ENCODE measurements at regions not wholly inside any gene's neighbourhood (a gene's known extent, or its start where the extent isn't known, plus 50 kb on each side); places are given as distances from the start of the nearest gene placed in this dataset.

DNA sequence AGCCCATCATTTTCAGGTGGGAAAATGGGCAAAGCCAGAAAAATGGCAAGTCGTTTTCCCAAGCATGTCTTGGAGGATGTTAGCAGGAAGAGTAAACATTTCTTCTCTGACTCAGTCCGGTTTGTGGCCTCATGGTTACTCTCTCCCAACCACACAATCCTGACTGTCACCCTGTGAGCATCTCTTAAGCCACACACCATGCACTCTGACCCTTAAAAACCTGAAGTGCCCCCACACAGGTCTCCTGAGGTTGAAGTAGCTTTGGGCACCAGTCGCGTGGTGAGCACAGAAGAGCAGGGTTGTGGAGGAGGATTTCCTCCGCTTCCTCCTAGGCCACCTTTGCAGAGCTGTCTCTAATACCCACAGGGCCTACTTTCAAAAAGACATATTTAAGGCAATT is 387.3 kb upstream of the NPVF start:
- TF ChIP-seq, protein P1, sequence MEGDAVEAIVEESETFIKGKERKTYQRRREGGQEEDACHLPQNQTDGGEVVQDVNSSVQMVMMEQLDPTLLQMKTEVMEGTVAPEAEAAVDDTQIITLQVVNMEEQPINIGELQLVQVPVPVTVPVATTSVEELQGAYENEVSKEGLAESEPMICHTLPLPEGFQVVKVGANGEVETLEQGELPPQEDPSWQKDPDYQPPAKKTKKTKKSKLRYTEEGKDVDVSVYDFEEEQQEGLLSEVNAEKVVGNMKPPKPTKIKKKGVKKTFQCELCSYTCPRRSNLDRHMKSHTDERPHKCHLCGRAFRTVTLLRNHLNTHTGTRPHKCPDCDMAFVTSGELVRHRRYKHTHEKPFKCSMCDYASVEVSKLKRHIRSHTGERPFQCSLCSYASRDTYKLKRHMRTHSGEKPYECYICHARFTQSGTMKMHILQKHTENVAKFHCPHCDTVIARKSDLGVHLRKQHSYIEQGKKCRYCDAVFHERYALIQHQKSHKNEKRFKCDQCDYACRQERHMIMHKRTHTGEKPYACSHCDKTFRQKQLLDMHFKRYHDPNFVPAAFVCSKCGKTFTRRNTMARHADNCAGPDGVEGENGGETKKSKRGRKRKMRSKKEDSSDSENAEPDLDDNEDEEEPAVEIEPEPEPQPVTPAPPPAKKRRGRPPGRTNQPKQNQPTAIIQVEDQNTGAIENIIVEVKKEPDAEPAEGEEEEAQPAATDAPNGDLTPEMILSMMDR (conservative IDR thresholded peaks at IDR 0.05 in 1 of 2, IDR thresholded peaks at IDR 0.05 in 1 of 2; ENCODE audit: low read depth in 1 of 2, low read length in 2 of 2): no peak
- no peak for TF ChIP-seq EZH2 (IDR thresholded peaks at IDR 0.05; ENCODE audit: low read length, missing control alignments)
